ENCODE measurements at regions not wholly inside any gene's neighbourhood (a gene's known extent, or its start where the extent isn't known, plus 50 kb on each side); places are given as distances from the start of the nearest gene placed in this dataset.

DNA sequence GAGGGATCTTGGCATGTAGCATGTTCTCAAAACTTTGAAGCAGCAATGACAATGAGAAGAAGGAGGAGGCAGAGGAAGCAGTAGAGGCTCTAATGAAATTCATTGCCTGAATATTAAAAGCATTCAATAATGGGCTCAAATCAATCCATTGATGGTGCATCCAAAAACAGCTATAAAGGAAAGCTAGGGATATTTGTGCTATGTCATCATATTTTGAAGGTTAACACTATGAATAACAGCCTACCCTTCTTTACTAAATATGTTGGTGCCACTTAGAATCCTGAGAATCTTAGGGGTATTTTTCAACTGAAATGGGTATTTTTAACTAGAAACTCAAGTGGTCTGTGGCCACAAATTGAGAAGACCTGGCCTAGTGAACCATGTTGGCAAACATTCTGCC lies 153.7 kb downstream of the SETD4 start:
- TF ChIP-seq ZFP30 (CRISPR knock-in tag; IDR thresholded peaks at IDR 0.05) (no peak), OSR1 (CRISPR knock-in tag; IDR thresholded peaks at IDR 0.05) (no peak), ARNTL (CRISPR knock-in tag; IDR thresholded peaks at IDR 0.05; ENCODE audit: borderline replicate concordance, low read depth) (no peak), ZNF565 (CRISPR knock-in tag; conservative IDR thresholded peaks at IDR 0.05; ENCODE audit: low read depth) (no peak), RARB (CRISPR knock-in tag; IDR thresholded peaks at IDR 0.05) (no peak), ZNF70 (CRISPR knock-in tag; IDR thresholded peaks at IDR 0.05) (no peak), ISL1 (CRISPR knock-in tag; IDR thresholded peaks at IDR 0.05) (no peak), TOX (CRISPR knock-in tag; IDR thresholded peaks at IDR 0.05; ENCODE audit: borderline replicate concordance) (no peak), PPARA (CRISPR knock-in tag; IDR thresholded peaks at IDR 0.05; ENCODE audit: borderline replicate concordance) (no peak)
- TF ChIP-seq, protein P1, sequence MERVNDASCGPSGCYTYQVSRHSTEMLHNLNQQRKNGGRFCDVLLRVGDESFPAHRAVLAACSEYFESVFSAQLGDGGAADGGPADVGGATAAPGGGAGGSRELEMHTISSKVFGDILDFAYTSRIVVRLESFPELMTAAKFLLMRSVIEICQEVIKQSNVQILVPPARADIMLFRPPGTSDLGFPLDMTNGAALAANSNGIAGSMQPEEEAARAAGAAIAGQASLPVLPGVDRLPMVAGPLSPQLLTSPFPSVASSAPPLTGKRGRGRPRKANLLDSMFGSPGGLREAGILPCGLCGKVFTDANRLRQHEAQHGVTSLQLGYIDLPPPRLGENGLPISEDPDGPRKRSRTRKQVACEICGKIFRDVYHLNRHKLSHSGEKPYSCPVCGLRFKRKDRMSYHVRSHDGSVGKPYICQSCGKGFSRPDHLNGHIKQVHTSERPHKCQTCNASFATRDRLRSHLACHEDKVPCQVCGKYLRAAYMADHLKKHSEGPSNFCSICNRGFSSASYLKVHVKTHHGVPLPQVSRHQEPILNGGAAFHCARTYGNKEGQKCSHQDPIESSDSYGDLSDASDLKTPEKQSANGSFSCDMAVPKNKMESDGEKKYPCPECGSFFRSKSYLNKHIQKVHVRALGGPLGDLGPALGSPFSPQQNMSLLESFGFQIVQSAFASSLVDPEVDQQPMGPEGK (CRISPR knock-in tag; IDR thresholded peaks at IDR 0.05; ENCODE audit: borderline replicate concordance), result no peak
- TF ChIP-seq, protein P2, sequence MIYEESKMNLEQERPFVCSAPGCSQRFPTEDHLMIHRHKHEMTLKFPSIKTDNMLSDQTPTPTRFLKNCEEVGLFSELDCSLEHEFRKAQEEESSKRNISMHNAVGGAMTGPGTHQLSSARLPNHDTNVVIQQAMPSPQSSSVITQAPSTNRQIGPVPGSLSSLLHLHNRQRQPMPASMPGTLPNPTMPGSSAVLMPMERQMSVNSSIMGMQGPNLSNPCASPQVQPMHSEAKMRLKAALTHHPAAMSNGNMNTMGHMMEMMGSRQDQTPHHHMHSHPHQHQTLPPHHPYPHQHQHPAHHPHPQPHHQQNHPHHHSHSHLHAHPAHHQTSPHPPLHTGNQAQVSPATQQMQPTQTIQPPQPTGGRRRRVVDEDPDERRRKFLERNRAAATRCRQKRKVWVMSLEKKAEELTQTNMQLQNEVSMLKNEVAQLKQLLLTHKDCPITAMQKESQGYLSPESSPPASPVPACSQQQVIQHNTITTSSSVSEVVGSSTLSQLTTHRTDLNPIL (CRISPR knock-in tag; IDR thresholded peaks at IDR 0.05; ENCODE audit: low read depth), result no peak

Data from SK-N-SH treated with all-trans-retinoic acid at 6 μM for 48 hours (cell line).